HT-29 (cell line): ENCODE measurements at regions not wholly inside any gene's neighbourhood (a gene's known extent, or its start where the extent isn't known, plus 50 kb on each side); places are given as distances from the start of the nearest gene placed in this dataset.
"Not testable (repeated sequence)": the region's sequence is repeated elsewhere in the genome, so short reads cannot be mapped to it uniquely, and the experiment has no call there.

Experiments used
- DNase-seq: peaks from one replicate; pipeline ENCODE4 v3.0.0-alpha.2; 2015; ENCODE audit warnings: low spot score

- no peak for DNase-seq
These were observed 58.0 kb upstream of the AHI1 start for GRCh38 chr6:135555550-135555949.

GRCh38 chr6:135557582-135557981 lies 60.0 kb upstream of the AHI1 start:
- DNase-seq, result no peak

GRCh38 chr6:135565605-135566004 lies 68.1 kb upstream of the AHI1 start:
- not testable (repeated sequence) for DNase-seq

- no peak for DNase-seq
These were observed 69.0 kb upstream of the AHI1 start for GRCh38 chr6:135566311-135567068.

GRCh38 chr6:135567375-135568083 lies 70.0 kb upstream of the AHI1 start:
- no peak for DNase-seq

- DNase-seq, result no peak
These were observed 70.8 kb upstream of the AHI1 start for GRCh38 chr6:135568379-135568778.

GRCh38 chr6:135572051-135572450 lies 74.5 kb upstream of the AHI1 start:
- no peak for DNase-seq

GRCh38 chr6:135575629-135576028 lies 78.1 kb upstream of the AHI1 start:
- no peak for DNase-seq

GRCh38 chr6:135576055-135576454 lies 78.5 kb upstream of the AHI1 start:
- DNase-seq, result no peak

- DNase-seq, result no peak
These were observed 79.6 kb upstream of the AHI1 start for GRCh38 chr6:135577059-135577538.

GRCh38 chr6:135578976-135579375 lies 81.4 kb upstream of the AHI1 start:
- DNase-seq, result no peak

- no peak for DNase-seq
These were observed 83.7 kb upstream of the AHI1 start for GRCh38 chr6:135581211-135581610.

- DNase-seq, result no peak
These were observed 85.8 kb upstream of the AHI1 start for GRCh38 chr6:135583256-135583761.

- DNase-seq, result no peak
These were observed 88.8 kb upstream of the AHI1 start for GRCh38 chr6:135586388-135586787.

- no peak for DNase-seq
These were observed 89.3 kb upstream of the AHI1 start for GRCh38 chr6:135586844-135587243.

GRCh38 chr6:135592276-135592675 lies 94.7 kb upstream of the AHI1 start:
- no peak for DNase-seq

GRCh38 chr6:135594000-135594399 lies 96.5 kb upstream of the AHI1 start:
- DNase-seq, result no peak

GRCh38 chr6:135600086-135600702 lies 102.7 kb upstream of the AHI1 start:
- DNase-seq, result no peak

- no peak for DNase-seq
These were observed 103.4 kb upstream of the AHI1 start for GRCh38 chr6:135600931-135601330.

GRCh38 chr6:135601857-135602256 lies 104.3 kb upstream of the AHI1 start:
- no peak for DNase-seq

- no peak for DNase-seq
These were observed 105.7 kb upstream of the AHI1 start for GRCh38 chr6:135603249-135603648.
